MM.1S (cell line): ENCODE measurements at regions not wholly inside any gene's neighbourhood (a gene's known extent, or its start where the extent isn't known, plus 50 kb on each side); places are given as distances from the start of the nearest gene placed in this dataset.

Experiments used
- DNase-seq: peaks from one replicate; pipeline ENCODE4 v3.0.0-alpha.2; 2015
- H2AFZ ChIP-seq: fragments of 300-600 bp; sonication (generic); 2 replicates; pipeline ENCODE4 v1.6.0; 2016; ENCODE audit warnings: antibody characterized with exemption, low read length
- H3F3A ChIP-seq: fragments of 300-600 bp; sonication (generic); 2 replicates; pipeline ENCODE4 v1.6.1; 2016; ENCODE audit warnings: mild to moderate bottlenecking, antibody characterized with exemption, low read length, moderate library complexity, mixed read lengths; ENCODE audit not compliant: insufficient read depth
- H3K27ac ChIP-seq: fragments of 300-600 bp; sonication (generic); 2 replicates; pipeline ENCODE4 v1.5.1; 2016; ENCODE audit warnings: mild to moderate bottlenecking, low read length
- H3K27me3 ChIP-seq: fragments of 300-600 bp; sonication (generic); replicated peaks from 2 replicates; pipeline ENCODE4 v1.6.0; 2016; ENCODE audit warnings: low read length; ENCODE audit not compliant: insufficient read depth
- H3K36me3 ChIP-seq: fragments of 300-600 bp; sonication (generic); replicated peaks from 2 replicates; pipeline ENCODE4 v1.6.1; 2016; ENCODE audit warnings: mild to moderate bottlenecking, low read length, mixed read lengths; ENCODE audit not compliant: insufficient read depth
- H3K4me1 ChIP-seq: fragments of 300-600 bp; sonication (generic); 2 replicates; pipeline ENCODE4 v1.6.1; 2016; ENCODE audit warnings: low read length, mixed read lengths
- H3K4me2 ChIP-seq: fragments of 300-600 bp; sonication (generic); 2 replicates; pipeline ENCODE4 v1.6.0; 2016; ENCODE audit warnings: low read depth, low read length
- H3K4me3 ChIP-seq: fragments of 300-600 bp; sonication (generic); 2 replicates; pipeline ENCODE4 v1.5.1; 2016; ENCODE audit warnings: low read length, mixed read lengths
- H3K79me2 ChIP-seq: fragments of 300-600 bp; sonication (generic); 2 replicates; pipeline ENCODE4 v1.6.1; 2016; ENCODE audit warnings: mixed run types, low read length, mixed read lengths
- H3K9ac ChIP-seq: fragments of 300-600 bp; sonication (generic); 2 replicates; pipeline ENCODE4 v1.6.1; 2016; ENCODE audit warnings: low read length, mixed read lengths
- H3K9me2 ChIP-seq: fragments of 300-600 bp; sonication (generic); replicated peaks from 2 replicates; pipeline ENCODE4 v1.6.1; 2016; ENCODE audit warnings: mild to moderate bottlenecking, low read length, mixed read lengths; ENCODE audit not compliant: insufficient read depth
- H3K9me3 ChIP-seq: fragments of 300-600 bp; sonication (generic); replicated peaks from 2 replicates; pipeline ENCODE4 v1.6.1; 2016; ENCODE audit warnings: mild to moderate bottlenecking, low read length, mixed read lengths; ENCODE audit not compliant: insufficient read depth
- H4K20me1 ChIP-seq: fragments of 300-600 bp; sonication (generic); 2 replicates; pipeline ENCODE4 v1.6.1; 2016; ENCODE audit warnings: mild to moderate bottlenecking, low read length, moderate library complexity, mixed read lengths; ENCODE audit not compliant: insufficient read depth
- EZH2 ChIP-seq: fragments of 300-600 bp; sonication (generic); optimal IDR thresholded peaks from 2 replicates; pipeline ENCODE3; 2017; ENCODE audit warnings: low read depth, mild to moderate bottlenecking, antibody characterized with exemption, low read length, mixed read lengths
- EZH2phosphoT487 ChIP-seq: fragments of 300-600 bp; sonication (generic); IDR thresholded peaks from 2 replicates; pipeline ENCODE4 v1.6.1; 2018; ENCODE audit warnings: antibody characterized with exemption, low read length
- TF ChIP-seq, protein P1 (sequence below): fragments of 300-600 bp; sonication (generic); IDR thresholded peaks from 2 replicates; pipeline ENCODE4 v1.5.1; 2016; ENCODE audit warnings: antibody characterized with exemption, low read length, mixed read lengths

DNA sequence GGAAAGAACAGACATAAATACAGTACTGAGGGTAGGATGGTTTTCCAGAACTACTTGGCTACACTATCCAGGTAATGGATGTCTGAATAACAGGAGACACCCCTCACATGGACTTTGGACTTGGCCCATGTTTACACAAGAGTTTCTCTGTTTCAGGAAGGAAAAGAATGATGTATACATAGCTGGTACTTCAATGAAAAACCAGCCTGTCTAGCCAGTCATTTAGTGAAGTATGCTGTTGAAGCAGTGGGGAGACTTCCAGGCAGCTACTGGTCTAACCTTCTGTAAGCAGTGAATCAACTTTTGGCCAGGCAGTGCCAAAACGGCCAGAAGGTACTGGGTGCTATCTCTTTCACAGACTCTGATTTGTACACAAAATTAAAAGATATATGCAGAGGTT is 135.0 kb downstream of the MBL2 start:
- H3K4me2 ChIP-seq: peak overlapping the region; percentile 30; the same call in 1 of the 2 replicates

DNA sequence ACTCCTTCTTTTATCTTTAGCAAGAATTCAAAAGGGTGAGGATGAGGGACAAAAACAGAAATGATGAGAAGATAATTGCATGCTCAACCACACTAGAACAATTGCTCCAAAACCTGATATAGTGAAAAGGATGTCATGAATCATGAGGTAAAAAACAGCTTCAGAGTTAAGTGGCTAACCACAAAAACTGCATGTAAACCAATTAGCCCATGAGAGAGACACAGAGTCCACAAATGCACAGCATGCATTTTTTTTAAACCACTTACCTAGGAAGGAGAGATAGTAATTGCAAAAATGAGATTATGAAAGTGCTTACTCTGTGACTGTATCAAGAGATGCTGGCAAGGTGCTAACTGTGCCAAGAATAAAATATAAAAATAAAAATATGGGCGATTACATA is 132.9 kb downstream of the MBL2 start:
- Histone ChIP-seq H3K4me1 (peaks cover 29% of the 10 kb centered on the region), H2AFZ (no peak overlapping the region), H3F3A (peaks cover 12% of the 10 kb centered on the region), H3K9me2 (no peaks in the 10 kb centered on the region), H3K4me2 (peak overlapping the region; percentile 12; the same call in 1 of the 2 replicates), H3K9me3 (no peaks in the 10 kb centered on the region), H3K79me2 (no peaks in the 10 kb centered on the region), H3K9ac (no peak overlapping the region), H3K36me3 (no peaks in the 10 kb centered on the region), H3K4me3 (no peak overlapping the region), H3K27me3 (no peaks in the 10 kb centered on the region), H3K27ac (no peak overlapping the region), H4K20me1 (no peaks in the 10 kb centered on the region)
- TF ChIP-seq EZH2 (no peak), EZH2phosphoT487 (no peak)
- TF ChIP-seq, protein P1, sequence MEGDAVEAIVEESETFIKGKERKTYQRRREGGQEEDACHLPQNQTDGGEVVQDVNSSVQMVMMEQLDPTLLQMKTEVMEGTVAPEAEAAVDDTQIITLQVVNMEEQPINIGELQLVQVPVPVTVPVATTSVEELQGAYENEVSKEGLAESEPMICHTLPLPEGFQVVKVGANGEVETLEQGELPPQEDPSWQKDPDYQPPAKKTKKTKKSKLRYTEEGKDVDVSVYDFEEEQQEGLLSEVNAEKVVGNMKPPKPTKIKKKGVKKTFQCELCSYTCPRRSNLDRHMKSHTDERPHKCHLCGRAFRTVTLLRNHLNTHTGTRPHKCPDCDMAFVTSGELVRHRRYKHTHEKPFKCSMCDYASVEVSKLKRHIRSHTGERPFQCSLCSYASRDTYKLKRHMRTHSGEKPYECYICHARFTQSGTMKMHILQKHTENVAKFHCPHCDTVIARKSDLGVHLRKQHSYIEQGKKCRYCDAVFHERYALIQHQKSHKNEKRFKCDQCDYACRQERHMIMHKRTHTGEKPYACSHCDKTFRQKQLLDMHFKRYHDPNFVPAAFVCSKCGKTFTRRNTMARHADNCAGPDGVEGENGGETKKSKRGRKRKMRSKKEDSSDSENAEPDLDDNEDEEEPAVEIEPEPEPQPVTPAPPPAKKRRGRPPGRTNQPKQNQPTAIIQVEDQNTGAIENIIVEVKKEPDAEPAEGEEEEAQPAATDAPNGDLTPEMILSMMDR: no peak
- DNase-seq: peak; percentile 93

More for the DNA sequence above, 135.0 kb downstream of the MBL2 start:
- Histone ChIP-seq H2AFZ (no peak overlapping the region), H4K20me1 (no peaks in the 10 kb centered on the region), H3F3A (peaks cover 12% of the 10 kb centered on the region), H3K9me2 (no peaks in the 10 kb centered on the region), H3K9ac (no peak overlapping the region), H3K4me3 (no peak overlapping the region), H3K27me3 (no peaks in the 10 kb centered on the region), H3K4me1 (peaks cover 29% of the 10 kb centered on the region), H3K79me2 (no peaks in the 10 kb centered on the region), H3K9me3 (no peaks in the 10 kb centered on the region), H3K36me3 (no peaks in the 10 kb centered on the region), H3K27ac (peak overlapping the region; percentile 13; the same call in 1 of the 2 replicates)
- TF ChIP-seq EZH2phosphoT487 (no peak), EZH2 (no peak)
- TF ChIP-seq, protein P1: no peak
- peak; percentile 21 for DNase-seq

DNA sequence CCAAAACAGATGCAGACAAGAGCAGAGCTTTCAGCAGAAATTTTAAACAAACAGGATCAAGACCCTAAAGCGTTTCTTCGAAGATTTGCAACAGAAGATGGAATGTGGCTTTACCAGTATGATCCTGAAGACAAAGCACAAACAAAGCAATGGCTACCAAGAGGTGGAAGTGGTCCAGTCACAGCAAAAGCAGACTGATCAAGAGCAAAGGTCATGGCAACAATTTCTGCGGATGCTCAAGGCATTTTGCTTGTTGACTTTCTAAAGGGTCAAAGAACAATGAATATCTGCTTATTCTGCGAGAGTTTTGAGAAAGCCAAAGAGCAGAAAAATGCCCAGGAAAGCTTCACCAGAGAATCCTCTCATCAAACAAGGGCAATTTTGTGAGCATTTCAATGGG is 130.4 kb downstream of the MBL2 start:
- Histone ChIP-seq H3K27ac (no peak overlapping the region), H3K9me3 (no peaks in the 10 kb centered on the region), H3K27me3 (no peaks in the 10 kb centered on the region), H3K4me2 (no peak overlapping the region), H3K4me1 (peaks cover 27% of the 10 kb centered on the region), H3K9ac (no peak overlapping the region), H3K4me3 (no peak overlapping the region), H3F3A (peaks cover 11% of the 10 kb centered on the region), H3K9me2 (no peaks in the 10 kb centered on the region), H3K36me3 (no peaks in the 10 kb centered on the region), H3K79me2 (no peaks in the 10 kb centered on the region), H4K20me1 (no peaks in the 10 kb centered on the region), H2AFZ (no peak overlapping the region)
- TF ChIP-seq EZH2 (no peak), EZH2phosphoT487 (no peak)
- TF ChIP-seq, protein P1: no peak
- DNase-seq: no peak
